H9 (cell line): ENCODE measurements at regions not wholly inside any gene's neighbourhood (a gene's known extent, or its start where the extent isn't known, plus 50 kb on each side); places are given as distances from the start of the nearest gene placed in this dataset.

Experiments used
- DNase-seq: peaks from one replicate; pipeline ENCODE4 v3.0.0-alpha.2; 2017
- H2AFZ ChIP-seq: one replicate; pipeline ENCODE4 v1.6.1; 2013; ENCODE audit warnings: mild to moderate bottlenecking, low read length, control low read depth, moderate library complexity
- H2AK5ac ChIP-seq: 2 replicates; pipeline ENCODE4 v1.6.1; 2013; ENCODE audit warnings: low read length, control low read depth, mixed read lengths; ENCODE audit not compliant: insufficient read length
- H2BK120ac ChIP-seq: one replicate; pipeline ENCODE4 v1.6.1; 2013; ENCODE audit warnings: low read depth, mild to moderate bottlenecking, low read length, control low read depth, inconsistent platforms; ENCODE audit not compliant: poor library complexity, severe bottlenecking
- H2BK12ac ChIP-seq: 2 replicates; pipeline ENCODE4 v1.6.1; 2013; ENCODE audit warnings: low read length, control low read depth, mixed read lengths, low read depth; ENCODE audit not compliant: insufficient read length
- H2BK15ac ChIP-seq: 2 replicates; pipeline ENCODE4 v1.6.1; 2013; ENCODE audit warnings: low read depth, low read length, control low read depth
- H2BK20ac ChIP-seq: one replicate; pipeline ENCODE4 v1.6.1; 2013; ENCODE audit warnings: low read depth, mild to moderate bottlenecking, low read length, control low read depth, inconsistent platforms; ENCODE audit not compliant: poor library complexity, severe bottlenecking
- H2BK5ac ChIP-seq: 2 replicates; pipeline ENCODE4 v1.6.1; 2013; ENCODE audit warnings: low read length, control low read depth, mixed read lengths; ENCODE audit not compliant: insufficient read length
- H3K14ac ChIP-seq: 2 replicates; pipeline ENCODE4 v1.6.1; 2013; ENCODE audit warnings: low read length, control low read depth; ENCODE audit not compliant: insufficient read depth
- H3K18ac ChIP-seq: 2 replicates; pipeline ENCODE4 v1.6.1; 2013; ENCODE audit warnings: low read depth, mild to moderate bottlenecking, mixed read lengths, low read length, control low read depth; ENCODE audit not compliant: insufficient read length
- H3K23ac ChIP-seq: 2 replicates; pipeline ENCODE4 v1.6.1; 2013; ENCODE audit warnings: low read length, control low read depth, mixed read lengths, low read depth; ENCODE audit not compliant: insufficient read length
- H3K23me2 ChIP-seq: 2 replicates; pipeline ENCODE4 v1.6.1; 2013; ENCODE audit warnings: low read depth, mild to moderate bottlenecking, mixed read lengths, low read length, control low read depth; ENCODE audit not compliant: insufficient read length, poor library complexity, severe bottlenecking
- H3K27ac ChIP-seq: 2 replicates; pipeline ENCODE4 v1.5.1; 2013; ENCODE audit warnings: low read length, control low read depth, mixed read lengths, low read depth; ENCODE audit not compliant: insufficient read length
- H3K27me3 ChIP-seq: 2 replicates; pipeline ENCODE4 v1.6.1; 2013; ENCODE audit warnings: low read length, control low read depth, inconsistent platforms; ENCODE audit not compliant: insufficient read depth
- H3K4ac ChIP-seq: 2 replicates; pipeline ENCODE4 v1.6.1; 2013; ENCODE audit warnings: low read depth, mild to moderate bottlenecking, control low read depth, inconsistent platforms, low read length, moderate library complexity
- H3K4me1 ChIP-seq: 2 replicates; pipeline ENCODE4 v1.6.1; 2013; ENCODE audit warnings: low read length, control low read depth, inconsistent platforms; ENCODE audit not compliant: insufficient read depth
- H3K4me2 ChIP-seq: 2 replicates; pipeline ENCODE4 v1.6.1; 2013; ENCODE audit warnings: low read length, control low read depth, mixed read lengths; ENCODE audit not compliant: insufficient read length, insufficient read depth
- H3K56ac ChIP-seq: 2 replicates; pipeline ENCODE4 v1.6.1; 2013; ENCODE audit warnings: low read depth, mild to moderate bottlenecking, mixed read lengths, low read length, control low read depth; ENCODE audit not compliant: insufficient read length
- H3K79me1 ChIP-seq: 2 replicates; pipeline ENCODE4 v1.6.1; 2013; ENCODE audit warnings: low read depth, mild to moderate bottlenecking, moderate library complexity, low read length, control low read depth, inconsistent platforms; ENCODE audit not compliant: insufficient read depth, poor library complexity, severe bottlenecking
- H3K79me2 ChIP-seq: 2 replicates; pipeline ENCODE4 v1.6.1; 2013; ENCODE audit warnings: low read length, control low read depth, inconsistent platforms; ENCODE audit not compliant: insufficient read depth
- H3K9ac ChIP-seq: 2 replicates; pipeline ENCODE4 v1.6.1; 2013; ENCODE audit warnings: low read length, control low read depth, mixed read lengths; ENCODE audit not compliant: insufficient read length; ENCODE audit errors: extremely low read depth
- H3K9me3 ChIP-seq: one replicate; pipeline ENCODE4 v1.6.1; 2013; ENCODE audit warnings: low read depth, low read length, inconsistent platforms; ENCODE audit not compliant: control insufficient read depth
- H3T11ph ChIP-seq: one replicate; pipeline ENCODE4 v1.6.1; 2013; ENCODE audit warnings: mild to moderate bottlenecking, low read length, control low read depth, inconsistent platforms
- H4K20me1 ChIP-seq: one replicate; pipeline ENCODE4 v1.6.1; 2013; ENCODE audit not compliant: control insufficient read depth, insufficient read length, insufficient read depth
- H4K5ac ChIP-seq: 2 replicates; pipeline ENCODE4 v1.6.1; 2013; ENCODE audit warnings: low read depth, mild to moderate bottlenecking, mixed read lengths, low read length, control low read depth; ENCODE audit not compliant: insufficient read length
- H4K8ac ChIP-seq: replicated peaks from 2 replicates; pipeline ENCODE4 v1.6.1; 2013; ENCODE audit warnings: low read length, control low read depth, mixed read lengths, low read depth; ENCODE audit not compliant: insufficient read length
- H4K91ac ChIP-seq: 2 replicates; pipeline ENCODE4 v1.6.1; 2013; ENCODE audit warnings: low read depth, mild to moderate bottlenecking, moderate library complexity, mixed read lengths, low read length, control low read depth; ENCODE audit not compliant: insufficient read length
- H3K27ac Mint-ChIP-seq, 3 experiments: 2 replicates in 2 of 3; 3 replicates in 1 of 3; pipeline ENCODE4 v1.8.0; 2020 to 2021; ENCODE audit warnings: mixed read lengths in 3 of 3, mild to moderate bottlenecking in 1 of 3, moderate library complexity in 1 of 3
- H3K27me3 Mint-ChIP-seq: 2 replicates; pipeline ENCODE4 v1.8.0; 2021; ENCODE audit warnings: low read depth, mild to moderate bottlenecking, moderate library complexity, mixed read lengths
- H3K36me3 Mint-ChIP-seq, 3 experiments: 2 replicates in 2 of 3; 3 replicates in 1 of 3; pipeline ENCODE4 v1.8.0; 2020 to 2021; ENCODE audit warnings: low read depth in 3 of 3, mixed read lengths in 3 of 3; ENCODE audit not compliant: insufficient read depth in 1 of 3
- H3K4me1 Mint-ChIP-seq, 2 experiments: 2 replicates each; pipeline ENCODE4 v1.8.0; 2020; ENCODE audit warnings: mixed read lengths in 2 of 2
- H3K4me3 Mint-ChIP-seq, 2 experiments: 2 replicates in 1 of 2; 3 replicates in 1 of 2; pipeline ENCODE4 v1.8.0; 2020 to 2021; ENCODE audit warnings: mild to moderate bottlenecking in 2 of 2, mixed read lengths in 2 of 2, moderate library complexity in 1 of 2
- H3K9me3 Mint-ChIP-seq, 2 experiments: 2 replicates in 1 of 2; 3 replicates in 1 of 2; pipeline ENCODE4 v1.8.0; 2020; ENCODE audit warnings: mild to moderate bottlenecking in 2 of 2, mixed read lengths in 2 of 2, moderate library complexity in 1 of 2
- CTCF ChIP-seq: fragments of 200-600 bp; sonication (generic); conservative IDR thresholded peaks from 3 replicates; pipeline ENCODE4 v1.8.0; 2021; ENCODE audit warnings: antibody characterized with exemption, mild to moderate bottlenecking
- WGBS: extraction: QIAGEN DNeasy Blood & Tissue Kit; methylation state at CpG from one replicate; pipeline ENCODE4 v1.1.7; 2013; ENCODE audit warnings: missing lambda C conversion rate, low lambda C conversion rate, mixed read lengths; ENCODE audit not compliant: insufficient read length; ENCODE audit errors: extremely low coverage; 5-methylcytosine and 5-hydroxymethylcytosine counted together

GRCh38 chr4:10734697-10735096 is 50.1 kb upstream of the CLNK start:
- no peak overlapping the region for H3K18ac ChIP-seq
- H3K4ac ChIP-seq: no peak overlapping the region
- no peaks in the 10 kb centered on the region for H4K20me1 ChIP-seq
- H3K9me3 Mint-ChIP-seq: no peaks in the 10 kb centered on the region
- no peak overlapping the region for H3K4me3 Mint-ChIP-seq
- H3T11ph ChIP-seq: no peak overlapping the region
- H3K4me1 ChIP-seq: no peaks in the 10 kb centered on the region
- no peaks in the 10 kb centered on the region for H3K9me3 ChIP-seq
- no peaks in the 10 kb centered on the region for H3K27me3 ChIP-seq
- H4K91ac ChIP-seq: no peak overlapping the region
- H3K27ac Mint-ChIP-seq: no peak overlapping the region
- H3K9ac ChIP-seq: no peak overlapping the region
- H3K79me2 ChIP-seq: no peaks in the 10 kb centered on the region
- no peak overlapping the region for H4K5ac ChIP-seq
- peaks cover 8 to 19% of the 10 kb centered on the region in 2 experiments for H3K4me1 Mint-ChIP-seq
- H2BK5ac ChIP-seq: no peak overlapping the region
- H2BK20ac ChIP-seq: no peak overlapping the region
- H3K56ac ChIP-seq: no peak overlapping the region
- H2BK15ac ChIP-seq: no peak overlapping the region
- no peak overlapping the region for H3K14ac ChIP-seq
- no peak overlapping the region for H3K4me2 ChIP-seq
- no peak overlapping the region for H3K27ac ChIP-seq
- no peak overlapping the region for H2BK120ac ChIP-seq
- H3K23ac ChIP-seq: no peak overlapping the region
- no peak for TF ChIP-seq CTCF
- H3K79me1 ChIP-seq: no peaks in the 10 kb centered on the region
- no peaks in the 10 kb centered on the region for H3K23me2 ChIP-seq
- no peak overlapping the region for H2AK5ac ChIP-seq
- H2AFZ ChIP-seq: no peak overlapping the region
- DNase-seq: no peak
- H4K8ac ChIP-seq: no peak overlapping the region
- H2BK12ac ChIP-seq: no peak overlapping the region
- H3K36me3 Mint-ChIP-seq: no peaks in the 10 kb centered on the region
- no CpG with 5 or more reads among the region's 5 CpGs for WGBS
- no peaks in the 10 kb centered on the region for H3K27me3 Mint-ChIP-seq
